CMK (cell line): ENCODE measurements at regions not wholly inside any gene's neighbourhood (a gene's known extent, or its start where the extent isn't known, plus 50 kb on each side); places are given as distances from the start of the nearest gene placed in this dataset.
A peak's percentile ranks its signal among the peaks of the same experiment; 100 is the strongest.

ENCODE experiments used
- DNase-seq: peaks from one replicate; pipeline ENCODE4 v3.0.0-alpha.2; 2010; ENCODE audit warnings: low read depth

GRCh38 chr12:30437616-30438015 lies 258.1 kb downstream of the IPO8 start:
- DNase-seq: no peak

- DNase-seq: no peak
Observed at GRCh38 chr12:30437044-30437443, 258.6 kb downstream of the IPO8 start.

- no peak for DNase-seq
Observed at GRCh38 chr12:30428098-30428497, 267.6 kb downstream of the IPO8 start.

DNA sequence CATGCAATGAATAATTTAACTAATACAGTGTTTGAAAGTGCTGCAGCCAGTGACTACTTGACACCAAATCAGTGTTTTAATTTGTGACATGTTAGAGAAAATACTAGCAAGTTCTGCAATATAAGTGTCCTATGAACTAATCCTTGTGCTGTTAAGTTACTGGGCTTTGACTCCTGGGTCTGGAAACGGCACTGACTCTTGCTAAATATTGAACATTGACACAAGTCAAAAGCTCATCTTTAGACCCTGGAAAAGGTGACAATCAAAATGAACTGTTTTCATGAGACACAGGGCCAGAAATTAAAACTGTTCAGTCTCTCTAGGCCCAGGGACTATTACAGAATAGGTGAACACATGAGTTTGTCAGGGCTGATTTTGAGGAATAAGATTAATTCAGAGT lies 268.1 kb downstream of the IPO8 start:
- no peak for DNase-seq

- no peak for DNase-seq
Observed at GRCh38 chr12:30425445-30425844, 270.2 kb downstream of the IPO8 start.

DNA sequence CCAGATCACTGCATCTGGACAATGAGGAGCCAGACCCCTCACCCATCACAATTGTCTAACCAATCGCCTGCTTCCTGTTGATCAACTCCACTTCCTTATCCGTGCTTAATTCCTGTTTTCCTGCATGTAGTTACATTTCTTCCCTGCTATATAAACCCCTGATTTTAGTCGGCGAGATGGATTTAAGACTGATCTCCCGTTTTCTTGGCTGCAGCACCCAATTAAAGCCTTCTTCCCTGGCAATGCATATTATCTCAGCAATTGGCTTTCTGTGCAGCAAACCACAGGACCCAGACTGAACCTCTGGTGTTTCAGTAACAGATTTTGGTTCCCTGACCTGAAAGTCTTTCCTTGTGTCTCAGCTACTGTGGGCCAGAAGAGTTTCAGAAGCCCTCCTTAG lies 272.3 kb downstream of the IPO8 start:
- DNase-seq: no peak

- DNase-seq: no peak
Observed at GRCh38 chr12:30422844-30423243, 272.8 kb downstream of the IPO8 start.

GRCh38 chr12:30420561-30420960 lies 275.1 kb downstream of the IPO8 start:
- no peak for DNase-seq

GRCh38 chr12:30417697-30418231 lies 277.9 kb downstream of the IPO8 start:
- DNase-seq: no peak

DNA sequence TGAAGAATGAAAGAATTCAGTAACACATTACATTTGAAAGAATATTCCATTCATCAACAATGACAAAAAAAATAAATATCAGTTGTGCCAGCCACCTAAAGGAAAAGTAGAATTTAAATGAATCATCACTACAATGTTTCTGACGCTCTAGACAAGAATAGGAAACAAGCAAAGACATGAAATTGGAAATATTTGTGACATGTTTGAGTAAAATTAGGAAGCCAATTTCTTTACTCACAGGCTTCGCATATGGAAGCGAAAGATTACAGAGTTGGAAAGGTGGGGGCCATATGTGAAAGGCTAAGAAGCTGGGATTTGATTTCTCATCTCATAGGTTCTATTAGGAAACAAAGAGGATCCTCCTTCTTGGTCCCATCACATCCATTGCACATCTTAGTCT lies 279.0 kb downstream of the IPO8 start:
- DNase-seq: no peak

- no peak for DNase-seq
Observed at GRCh38 chr12:30415777-30416176, 279.9 kb downstream of the IPO8 start.

DNA sequence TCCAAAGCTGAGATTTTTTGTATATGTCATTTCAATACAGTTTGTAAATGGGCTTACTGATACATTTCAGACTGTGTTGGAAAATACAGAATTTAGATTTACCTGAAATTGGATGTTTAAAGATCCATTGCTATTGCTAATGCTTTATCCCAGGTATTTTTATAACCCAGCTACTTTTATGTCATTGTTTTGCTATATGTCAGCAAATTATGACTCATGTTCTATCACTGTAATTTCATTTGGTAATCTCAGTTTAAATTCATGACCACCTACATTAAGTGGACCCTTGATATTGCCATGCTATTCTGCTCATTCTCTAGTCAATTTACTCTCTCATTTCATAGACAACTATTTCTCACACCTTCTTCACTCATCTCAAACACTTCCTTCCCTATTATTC lies 281.2 kb downstream of the IPO8 start:
- no peak for DNase-seq

DNA sequence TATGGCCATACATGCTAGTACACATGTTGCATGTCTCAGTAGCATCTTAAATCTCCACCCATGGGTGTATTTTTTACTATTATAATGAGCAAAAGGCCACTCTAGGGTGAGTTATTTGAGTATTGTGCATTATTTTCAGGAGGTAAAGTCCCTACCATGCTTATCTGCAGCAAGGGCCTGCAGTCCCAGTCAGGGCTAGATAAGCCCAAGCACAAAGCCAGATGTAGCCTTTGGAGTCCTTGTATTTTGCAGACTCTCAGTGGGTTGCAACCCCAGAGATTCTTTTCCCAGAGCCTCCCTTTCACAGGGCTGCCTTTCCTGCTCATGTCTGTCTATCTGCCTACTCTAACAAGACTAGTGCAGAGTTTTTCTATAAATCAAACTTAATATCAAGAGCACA lies 295.3 kb downstream of the IPO8 start:
- no peak for DNase-seq

GRCh38 chr12:30399859-30400258 lies 295.8 kb downstream of the IPO8 start:
- DNase-seq: no peak

- no peak for DNase-seq
Observed at GRCh38 chr12:30396576-30396975, 299.1 kb downstream of the IPO8 start.

- DNase-seq: peak; percentile 25
Observed at GRCh38 chr12:30395190-30395589, 300.5 kb downstream of the IPO8 start.

GRCh38 chr12:30391766-30392366 lies 303.8 kb downstream of the IPO8 start:
- DNase-seq: no peak

- DNase-seq: no peak
Observed at GRCh38 chr12:30385706-30386105, 310.0 kb downstream of the IPO8 start.

GRCh38 chr12:30384976-30385375 lies 310.7 kb downstream of the IPO8 start:
- no peak for DNase-seq

DNA sequence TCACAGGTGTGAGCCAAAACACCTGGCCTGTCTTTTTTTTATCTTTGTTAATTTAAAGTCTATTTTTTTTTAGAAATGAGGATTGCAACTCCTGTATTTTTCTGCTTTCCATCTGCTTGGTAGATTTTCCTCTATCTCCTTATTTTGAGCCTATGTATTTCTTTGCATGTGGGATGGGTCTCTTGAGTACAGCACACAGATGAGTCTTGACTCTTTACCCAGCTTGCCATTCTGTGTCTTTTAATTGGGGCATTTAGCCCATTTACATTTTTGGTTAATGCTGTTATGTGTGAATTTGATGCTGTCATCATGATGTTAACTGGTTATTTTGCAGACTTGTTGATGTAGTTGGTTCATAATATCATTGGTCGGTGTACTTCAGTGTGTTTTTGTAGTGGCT lies 317.4 kb downstream of the IPO8 start:
- DNase-seq: no peak

- no peak for DNase-seq
Observed at GRCh38 chr12:30364822-30365221, 330.8 kb downstream of the IPO8 start.

DNA sequence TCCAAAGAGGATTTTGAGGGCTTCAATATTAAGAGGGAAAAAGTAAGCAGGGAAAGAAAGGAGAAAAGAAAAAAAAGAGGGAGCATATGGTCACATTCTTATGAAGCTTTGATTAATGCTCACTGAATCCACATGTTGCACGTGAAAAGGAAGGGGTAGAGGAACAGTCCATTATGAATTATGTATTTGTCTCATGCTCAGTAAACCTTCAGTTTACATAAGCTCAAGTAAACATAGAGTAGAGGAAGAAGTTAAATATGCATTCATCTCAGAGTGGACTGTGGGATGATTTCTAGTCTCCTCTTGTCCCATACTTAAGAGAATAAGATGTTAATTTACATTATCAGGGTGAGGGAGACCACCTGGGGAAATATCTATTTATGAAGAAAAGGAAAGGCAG lies 334.5 kb downstream of the IPO8 start:
- DNase-seq: no peak

GRCh38 chr12:30358671-30359070 lies 337.0 kb downstream of the IPO8 start:
- no peak for DNase-seq

GRCh38 chr12:30357766-30358490 lies 337.7 kb downstream of the IPO8 start:
- DNase-seq: no peak
